Skeletal muscle tissue (tissue), 3 donors: ENCODE measurements at regions not wholly inside any gene's neighbourhood (a gene's known extent, or its start where the extent isn't known, plus 50 kb on each side); places are given as distances from the start of the nearest gene placed in this dataset.

Experiments used
- H3K27ac ChIP-seq: one replicate; pipeline ENCODE4 v1.7.0; 2013; ENCODE audit warnings: mild to moderate bottlenecking, low read depth, low read length, inconsistent platforms
- H3K27me3 ChIP-seq, 3 donors: one replicate each; pipeline ENCODE4 v1.7.0; 2013; ENCODE audit warnings: low read length in 3 of 3; ENCODE audit not compliant: control insufficient read depth in 3 of 3, insufficient read depth in 3 of 3
- H3K36me3 ChIP-seq, 3 donors: one replicate each; pipeline ENCODE4 v1.7.0; 2013; ENCODE audit warnings: low read length in 3 of 3; ENCODE audit not compliant: control insufficient read depth in 3 of 3, insufficient read depth in 3 of 3
- H3K4me1 ChIP-seq, 3 donors: one replicate each; pipeline ENCODE4 v1.7.0; 2013; ENCODE audit warnings: low read length in 3 of 3, mild to moderate bottlenecking in 3 of 3; ENCODE audit not compliant: control insufficient read depth in 3 of 3, insufficient read depth in 3 of 3
- H3K4me3 ChIP-seq, 3 donors: one replicate each; pipeline ENCODE4 v1.7.0; 2013; ENCODE audit warnings: low read length in 3 of 3
- H3K9ac ChIP-seq, 3 donors: one replicate each; pipeline ENCODE4 v1.7.0; 2013; ENCODE audit warnings: low read length in 3 of 3, mild to moderate bottlenecking in 3 of 3, moderate library complexity in 2 of 3, low read depth in 1 of 3
- H3K9me3 ChIP-seq, 3 donors: one replicate each; pipeline ENCODE4 v1.7.0; 2013; ENCODE audit warnings: low read length in 3 of 3; ENCODE audit not compliant: control insufficient read depth in 3 of 3
- donor health status: Osteomylitis.

DNA sequence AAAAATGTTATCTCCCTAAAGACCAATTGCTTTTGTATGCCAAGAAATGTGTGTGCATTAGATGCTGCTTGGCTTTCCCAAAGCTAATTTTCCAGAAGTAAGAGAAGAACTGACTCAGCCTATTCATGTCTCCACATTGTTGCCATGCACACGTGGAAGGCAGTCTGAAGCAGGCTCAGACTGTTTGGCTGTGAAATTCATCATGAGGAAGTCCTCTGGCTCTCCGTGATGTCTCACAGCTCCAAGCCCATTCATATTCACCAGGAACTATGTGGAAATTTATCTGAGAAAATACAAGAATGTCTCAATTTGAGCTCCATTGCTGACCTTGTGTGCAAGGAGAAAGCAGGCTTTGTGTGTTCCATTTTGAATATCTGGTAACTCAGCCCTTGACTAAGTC lies 1022.2 kb upstream of the GJE1 start:
- Histone ChIP-seq H3K9me3 (no peaks in the 10 kb centered on the region), H3K27me3 (no peaks in the 10 kb centered on the region), H3K4me3 (no peak overlapping the region), H3K27ac (no peak overlapping the region), H3K9ac (no peak overlapping the region), H3K36me3 (no peaks in the 10 kb centered on the region), H3K4me1 (no peaks in the 10 kb centered on the region)

DNA sequence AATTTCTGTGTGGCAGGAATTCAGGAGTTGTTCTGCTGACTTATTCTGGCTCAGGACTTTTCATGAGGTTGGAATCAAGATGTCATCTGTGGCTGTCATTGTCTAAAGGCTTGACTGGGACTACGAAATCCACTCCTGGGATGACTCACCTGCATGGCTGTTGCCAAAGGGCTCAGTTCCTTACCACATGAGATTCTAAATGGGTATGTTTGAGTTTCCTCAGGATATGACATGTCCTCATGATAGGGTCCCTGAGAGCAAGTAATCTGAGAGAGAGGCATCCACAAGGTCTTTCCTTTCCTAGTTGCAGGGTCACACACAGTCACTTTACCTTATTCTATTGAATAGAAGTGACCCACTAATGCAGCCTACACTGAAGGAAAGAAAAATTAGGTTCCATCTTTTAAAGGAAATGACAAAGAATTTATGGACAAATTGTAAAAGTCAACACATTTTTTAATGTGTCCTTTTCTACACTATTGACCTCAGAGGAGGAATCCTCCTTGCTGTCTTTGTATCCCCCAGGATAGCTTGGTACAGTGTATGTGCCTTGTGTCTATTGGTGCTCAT lies 1025.0 kb upstream of the GJE1 start:
- no peak overlapping the region for H3K27ac ChIP-seq
- H3K9ac ChIP-seq: no peak overlapping the region
- H3K9me3 ChIP-seq: no peaks in the 10 kb centered on the region
- H3K4me3 ChIP-seq: no peak overlapping the region
- no peaks in the 10 kb centered on the region for H3K27me3 ChIP-seq
- H3K36me3 ChIP-seq: no peaks in the 10 kb centered on the region
- no peaks in the 10 kb centered on the region for H3K4me1 ChIP-seq

DNA sequence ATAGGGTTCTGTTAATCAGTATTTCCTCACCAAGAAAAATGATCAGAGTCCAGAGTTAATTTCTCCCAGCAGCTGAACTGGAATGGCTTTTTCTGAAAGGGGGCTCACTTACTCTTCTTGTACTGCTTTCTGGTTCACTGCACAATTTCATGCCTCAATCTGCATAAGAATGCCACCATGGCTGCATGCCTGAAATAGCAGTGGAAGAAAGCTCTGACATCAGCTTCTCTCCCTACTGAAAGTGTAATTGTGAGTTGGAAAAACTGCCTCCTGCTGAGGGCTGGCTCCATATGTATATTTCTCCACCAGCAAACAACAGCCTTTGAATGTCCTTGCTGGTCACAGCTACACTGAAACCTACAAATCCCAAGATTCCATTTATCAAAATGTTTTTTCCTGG lies 1027.2 kb upstream of the GJE1 start:
- Histone ChIP-seq H3K9ac (no peak overlapping the region), H3K27ac (no peak overlapping the region), H3K27me3 (no peaks in the 10 kb centered on the region), H3K36me3 (no peaks in the 10 kb centered on the region), H3K9me3 (no peaks in the 10 kb centered on the region), H3K4me3 (no peak overlapping the region), H3K4me1 (no peaks in the 10 kb centered on the region)

DNA sequence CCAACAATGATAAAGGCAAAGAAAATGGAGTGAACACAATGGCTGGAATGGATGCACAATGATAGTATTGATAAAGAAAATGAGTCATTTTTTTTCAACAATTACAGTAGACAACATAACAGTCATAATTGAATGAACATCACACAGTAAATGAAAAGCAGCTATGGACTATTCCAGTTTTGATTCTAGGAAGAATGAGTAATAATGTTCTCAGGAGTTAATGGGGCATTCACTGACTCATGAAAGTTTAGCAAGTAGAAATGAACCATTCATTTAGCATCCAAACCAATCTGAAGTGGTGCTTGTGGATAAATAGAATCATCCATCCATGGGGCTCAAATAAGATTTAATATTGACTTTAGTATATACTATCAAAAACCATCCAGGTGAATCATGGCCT lies 1029.5 kb upstream of the GJE1 start:
- no peaks in the 10 kb centered on the region for H3K27me3 ChIP-seq
- H3K4me1 ChIP-seq: no peaks in the 10 kb centered on the region
- no peak overlapping the region for H3K9ac ChIP-seq
- no peaks in the 10 kb centered on the region for H3K9me3 ChIP-seq
- H3K27ac ChIP-seq: no peak overlapping the region
- no peak overlapping the region for H3K4me3 ChIP-seq
- no peaks in the 10 kb centered on the region for H3K36me3 ChIP-seq

DNA sequence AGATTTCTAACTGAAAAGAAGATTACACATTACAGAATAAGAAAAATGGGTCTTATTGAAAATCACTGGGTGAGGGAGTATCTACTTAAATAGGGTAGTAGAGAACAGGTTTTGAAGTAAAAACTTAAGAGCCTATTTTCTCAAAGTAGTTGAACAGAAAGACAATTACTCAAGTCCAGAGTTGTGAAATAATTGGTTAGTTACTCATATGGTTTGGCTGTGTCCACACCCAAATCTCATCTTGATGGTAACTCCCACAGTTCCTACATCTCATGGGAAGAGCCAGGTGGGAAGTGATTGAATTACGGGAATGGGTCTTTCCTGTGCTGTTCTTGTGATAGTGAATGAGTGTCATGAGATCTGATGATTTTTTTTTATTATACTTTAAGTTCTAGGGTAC lies 1035.3 kb upstream of the GJE1 start:
- Histone ChIP-seq H3K27me3 (no peaks in the 10 kb centered on the region), H3K27ac (no peak overlapping the region), H3K4me1 (no peaks in the 10 kb centered on the region), H3K36me3 (no peaks in the 10 kb centered on the region), H3K9ac (no peak overlapping the region), H3K4me3 (no peak overlapping the region), H3K9me3 (no peaks in the 10 kb centered on the region)

DNA sequence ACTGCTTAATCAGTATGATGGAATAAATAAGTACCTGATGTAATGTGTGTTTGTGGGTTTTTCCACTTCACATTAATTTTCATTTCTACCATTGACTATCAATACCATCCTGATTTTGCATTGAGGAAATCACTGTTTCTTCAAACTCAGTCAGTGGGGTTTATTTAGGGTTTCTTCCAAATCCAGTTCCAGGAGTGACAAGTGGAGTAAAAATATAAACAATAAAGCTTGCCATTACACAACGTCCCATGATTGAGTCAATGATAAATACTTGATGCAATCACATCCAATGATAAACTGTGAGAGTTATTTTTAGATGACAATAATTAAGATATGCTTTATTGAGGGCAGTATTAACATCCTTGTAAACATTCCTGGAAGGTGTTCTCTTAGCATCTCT lies 1037.4 kb upstream of the GJE1 start:
- no peaks in the 10 kb centered on the region for H3K36me3 ChIP-seq
- H3K9ac ChIP-seq: no peak overlapping the region
- H3K27me3 ChIP-seq: no peaks in the 10 kb centered on the region
- H3K4me3 ChIP-seq: no peak overlapping the region
- no peak overlapping the region for H3K27ac ChIP-seq
- H3K4me1 ChIP-seq: no peaks in the 10 kb centered on the region
- H3K9me3 ChIP-seq: no peaks in the 10 kb centered on the region

DNA sequence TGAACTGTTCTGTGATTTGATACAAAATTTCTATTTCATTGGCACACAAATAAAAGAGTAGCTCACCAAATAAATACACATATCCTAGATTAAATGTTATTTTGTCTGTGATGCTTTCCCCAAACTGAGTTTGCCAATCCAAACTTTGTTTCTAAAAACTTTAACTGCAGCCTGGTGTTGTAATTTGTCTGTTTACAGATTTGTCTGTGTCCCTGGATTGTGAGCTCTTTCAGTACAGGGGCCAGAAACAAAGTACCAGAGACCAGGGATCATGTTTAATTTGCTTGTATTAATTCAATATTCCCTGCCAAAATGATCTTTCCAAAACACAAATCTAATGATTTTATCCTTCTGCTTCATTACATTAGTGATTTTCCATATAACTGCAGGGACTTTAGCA lies 1044.6 kb upstream of the GJE1 start:
- no peaks in the 10 kb centered on the region for H3K36me3 ChIP-seq
- no peaks in the 10 kb centered on the region for H3K9me3 ChIP-seq
- no peak overlapping the region for H3K4me3 ChIP-seq
- no peaks in the 10 kb centered on the region for H3K4me1 ChIP-seq
- H3K27me3 ChIP-seq: no peaks in the 10 kb centered on the region
- H3K27ac ChIP-seq: no peak overlapping the region
- H3K9ac ChIP-seq: no peak overlapping the region

DNA sequence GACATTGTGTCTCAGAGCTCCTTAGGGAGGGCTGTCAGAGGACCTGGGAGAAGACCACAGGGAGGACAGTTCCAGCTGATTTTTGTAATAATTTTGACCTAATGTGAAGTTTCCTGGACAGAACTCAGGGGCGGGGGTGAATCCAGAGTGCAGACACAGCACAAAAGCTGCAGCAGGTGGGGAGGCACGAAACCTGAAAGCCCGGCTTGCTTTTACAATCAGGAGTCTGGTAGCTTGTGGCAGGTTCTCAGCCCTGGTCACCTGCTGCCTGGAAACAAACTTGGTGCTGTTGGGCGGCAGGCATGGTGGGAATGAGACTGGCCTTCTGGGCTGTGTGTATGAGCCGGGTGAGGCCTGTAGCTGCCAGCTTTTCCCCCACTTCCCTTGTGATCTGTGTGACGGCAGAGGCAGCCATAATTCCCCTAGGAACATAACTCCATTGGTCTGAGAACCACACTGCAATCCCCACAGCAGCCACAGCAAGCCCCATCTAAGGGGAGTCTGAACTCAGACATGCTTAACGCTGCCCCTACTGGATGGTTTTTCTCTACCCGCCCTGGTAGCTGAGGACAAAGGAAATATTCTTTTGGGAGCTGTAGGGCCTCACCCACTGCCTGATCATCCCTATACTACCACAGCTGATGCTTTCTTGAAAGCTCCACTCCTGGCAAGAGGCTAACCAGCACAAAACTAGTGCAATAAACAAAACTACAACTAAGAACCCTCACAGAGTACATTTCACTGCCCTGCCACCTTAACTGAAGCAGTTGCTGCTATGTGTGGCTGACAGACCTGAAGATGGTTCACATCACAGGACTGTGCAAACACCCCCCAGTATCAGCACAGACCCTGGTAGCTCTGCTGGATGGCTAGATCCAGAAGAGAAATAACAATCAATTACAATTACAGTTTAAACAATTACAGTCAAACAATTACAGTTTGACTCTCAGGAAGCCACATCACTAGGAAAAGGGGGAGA lies 1055.1 kb upstream of the GJE1 start:
- H3K4me1 ChIP-seq: no peaks in the 10 kb centered on the region
- H3K9ac ChIP-seq: no peak overlapping the region
- no peaks in the 10 kb centered on the region for H3K9me3 ChIP-seq
- no peak overlapping the region for H3K27ac ChIP-seq
- H3K36me3 ChIP-seq: no peaks in the 10 kb centered on the region
- H3K27me3 ChIP-seq: no peaks in the 10 kb centered on the region
- H3K4me3 ChIP-seq: no peak overlapping the region

DNA sequence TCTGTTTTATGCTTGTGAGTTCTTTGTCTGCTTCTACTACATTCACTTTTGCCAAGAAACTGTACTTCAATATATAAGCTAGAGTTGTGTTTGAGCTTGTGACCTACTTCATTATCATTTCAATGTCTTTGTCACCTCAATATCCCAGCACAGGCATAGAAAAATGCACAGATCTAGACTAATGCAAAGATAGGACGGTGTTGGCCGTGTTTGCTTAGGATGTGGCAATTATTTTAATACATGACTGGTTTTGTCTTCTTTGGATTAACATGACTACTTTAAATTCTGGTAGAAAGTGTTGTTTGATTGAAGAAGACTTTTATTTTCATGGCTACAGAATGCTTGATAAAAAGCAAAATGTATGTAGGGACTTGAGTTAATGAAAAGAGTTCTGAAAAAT lies 1075.0 kb upstream of the GJE1 start:
- Histone ChIP-seq H3K9ac (no peak overlapping the region), H3K4me1 (no peaks in the 10 kb centered on the region), H3K4me3 (no peak overlapping the region), H3K27me3 (no peaks in the 10 kb centered on the region), H3K27ac (no peak overlapping the region), H3K9me3 (no peaks in the 10 kb centered on the region), H3K36me3 (no peaks in the 10 kb centered on the region)

DNA sequence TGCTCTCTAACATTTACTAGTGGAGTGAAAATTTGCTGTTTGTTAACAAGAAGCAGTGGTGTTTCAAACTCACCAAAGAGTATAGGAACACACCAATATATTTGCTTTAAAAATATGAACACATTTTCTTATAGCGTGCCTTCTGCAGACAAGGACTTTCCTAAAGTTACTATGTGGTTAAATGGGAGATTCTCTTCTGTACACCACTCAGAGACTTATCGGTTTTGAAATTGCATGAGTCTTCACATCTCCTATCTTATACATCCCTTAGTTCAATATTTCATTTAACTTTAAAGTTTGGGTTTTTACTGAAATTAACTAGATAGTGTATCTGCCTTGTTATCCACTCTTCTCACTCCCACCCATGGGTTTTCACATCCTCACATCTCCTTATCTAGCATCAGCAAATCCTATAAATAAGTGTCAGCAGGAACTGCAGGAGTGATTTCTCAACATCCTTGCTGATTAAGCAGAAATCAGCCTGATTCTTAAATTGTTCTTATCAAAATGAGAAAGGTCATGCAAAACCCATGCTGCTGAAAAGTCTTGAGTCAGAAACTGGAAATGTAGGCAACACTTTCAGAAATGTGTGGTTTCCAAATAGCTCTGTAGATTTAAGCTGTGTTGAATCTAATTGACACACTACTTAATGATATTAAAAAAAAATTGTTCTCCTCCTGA lies 1075.6 kb upstream of the GJE1 start:
- Histone ChIP-seq H3K4me3 (no peak overlapping the region), H3K4me1 (no peaks in the 10 kb centered on the region), H3K27ac (no peak overlapping the region), H3K9ac (no peak overlapping the region), H3K9me3 (no peaks in the 10 kb centered on the region), H3K27me3 (no peaks in the 10 kb centered on the region), H3K36me3 (no peaks in the 10 kb centered on the region)
